Neural cell (in vitro differentiated cells): ENCODE measurements at regions not wholly inside any gene's neighbourhood (a gene's known extent, or its start where the extent isn't known, plus 50 kb on each side); places are given as distances from the start of the nearest gene placed in this dataset.

ENCODE experiments used
- EP300 ChIP-seq: fragments of 450-650 bp; conservative IDR thresholded peaks from 2 replicates; pipeline ENCODE4 v1.6.1; 2014; ENCODE audit warnings: antibody characterized with exemption, mild to moderate bottlenecking, moderate library complexity; ENCODE audit not compliant: poor library complexity, severe bottlenecking
- EZH2 ChIP-seq: fragments of 200-600, 300-800 bp; shearing (Covaris generic), sonication (generic); IDR thresholded peaks from 2 replicates; pipeline ENCODE4 v1.6.1; 2014; ENCODE audit warnings: antibody characterized with exemption, low read length, borderline replicate concordance, mild to moderate bottlenecking; ENCODE audit not compliant: insufficient read depth, poor library complexity, severe bottlenecking
- MXI1 ChIP-seq: fragments of 450-650 bp; conservative IDR thresholded peaks from 2 replicates; pipeline ENCODE4 v1.6.1; 2014; ENCODE audit warnings: antibody characterized with exemption, mild to moderate bottlenecking; ENCODE audit not compliant: poor library complexity, severe bottlenecking
- RAD21 ChIP-seq: fragments of 450-650 bp; conservative IDR thresholded peaks from 2 replicates; pipeline ENCODE4 v1.6.1; 2014; ENCODE audit warnings: antibody characterized with exemption, mild to moderate bottlenecking, moderate library complexity
- TAF1 ChIP-seq: IDR thresholded peaks from 2 replicates; pipeline ENCODE4 v1.6.1; 2012; ENCODE audit warnings: low read depth
- TF ChIP-seq, protein P1 (sequence below): fragments of 450-650 bp; IDR thresholded peaks from 2 replicates; pipeline ENCODE4 v1.5.1; 2014; ENCODE audit warnings: antibody characterized with exemption, mild to moderate bottlenecking, moderate library complexity; ENCODE audit not compliant: poor library complexity, severe bottlenecking

DNA sequence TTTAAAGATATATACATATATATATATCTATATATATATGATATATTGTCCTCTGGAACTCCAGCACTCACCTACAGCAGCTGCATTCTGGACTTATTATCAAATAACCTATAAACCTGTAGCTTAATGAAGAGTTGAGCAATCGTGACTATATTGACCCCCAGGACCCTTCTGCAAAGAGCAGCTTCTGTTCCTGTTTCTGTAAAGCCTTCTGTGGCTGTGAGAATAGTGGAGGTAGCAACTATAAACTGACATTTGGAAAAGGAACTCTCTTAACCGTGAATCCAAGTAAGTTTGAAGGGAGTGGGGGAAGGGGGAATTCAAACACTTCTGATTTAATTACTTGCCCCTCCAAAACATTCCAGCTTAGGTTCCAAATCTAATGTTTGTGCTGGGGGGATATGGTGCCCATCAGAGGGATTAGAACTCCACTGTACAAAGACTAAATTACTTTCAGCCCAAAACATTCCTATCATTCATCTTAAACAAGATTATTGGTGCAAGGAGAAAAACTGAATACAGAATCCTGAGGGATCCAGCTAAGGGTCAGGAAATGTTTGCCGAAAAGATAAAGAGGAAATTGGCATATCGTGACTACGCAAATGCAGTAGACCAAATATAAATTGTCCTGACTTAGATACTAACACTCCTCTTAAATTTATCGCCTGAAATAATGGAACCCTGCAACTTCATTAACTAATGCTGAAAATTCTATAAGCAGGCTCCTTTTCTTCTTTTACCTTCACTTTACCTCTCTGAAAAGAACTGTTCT lies 106.1 kb downstream of the DAD1 start:
- TF ChIP-seq EP300 (no peak), RAD21 (no peak), TAF1 (no peak), MXI1 (no peak), EZH2 (no peak)
- TF ChIP-seq, protein P1, sequence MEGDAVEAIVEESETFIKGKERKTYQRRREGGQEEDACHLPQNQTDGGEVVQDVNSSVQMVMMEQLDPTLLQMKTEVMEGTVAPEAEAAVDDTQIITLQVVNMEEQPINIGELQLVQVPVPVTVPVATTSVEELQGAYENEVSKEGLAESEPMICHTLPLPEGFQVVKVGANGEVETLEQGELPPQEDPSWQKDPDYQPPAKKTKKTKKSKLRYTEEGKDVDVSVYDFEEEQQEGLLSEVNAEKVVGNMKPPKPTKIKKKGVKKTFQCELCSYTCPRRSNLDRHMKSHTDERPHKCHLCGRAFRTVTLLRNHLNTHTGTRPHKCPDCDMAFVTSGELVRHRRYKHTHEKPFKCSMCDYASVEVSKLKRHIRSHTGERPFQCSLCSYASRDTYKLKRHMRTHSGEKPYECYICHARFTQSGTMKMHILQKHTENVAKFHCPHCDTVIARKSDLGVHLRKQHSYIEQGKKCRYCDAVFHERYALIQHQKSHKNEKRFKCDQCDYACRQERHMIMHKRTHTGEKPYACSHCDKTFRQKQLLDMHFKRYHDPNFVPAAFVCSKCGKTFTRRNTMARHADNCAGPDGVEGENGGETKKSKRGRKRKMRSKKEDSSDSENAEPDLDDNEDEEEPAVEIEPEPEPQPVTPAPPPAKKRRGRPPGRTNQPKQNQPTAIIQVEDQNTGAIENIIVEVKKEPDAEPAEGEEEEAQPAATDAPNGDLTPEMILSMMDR = no peak
